ENCODE measurements at regions not wholly inside any gene's neighbourhood (a gene's known extent, or its start where the extent isn't known, plus 50 kb on each side); places are given as distances from the start of the nearest gene placed in this dataset.

GRCh38 chr3:64417816-64418215 lies 192.6 kb upstream of the PRICKLE2 start:
- Histone ChIP-seq H3K27ac (no peak overlapping the region), H3K36me3 (no peaks in the 10 kb centered on the region), H3K4me1 (peaks cover 0 to 8% (median 0%) of the 10 kb centered on the region in 4 donors), H3K27me3 (no peaks in the 10 kb centered on the region), H3K9me3 (no peaks in the 10 kb centered on the region), H3K4me3 (no peak overlapping the region)
- WGBS, 2 donors: 33 to 39% methylated on average over 4 of the region's 4 CpGs
- no peak for DNase-seq (ENCODE audit: low spot score in 2 of 2)
- TF ChIP-seq POLR2A (IDR thresholded peaks at IDR 0.05) (no peak), EP300 (IDR thresholded peaks at IDR 0.05) (no peak), CTCF (IDR thresholded peaks at IDR 0.05) (no peak)

- Histone ChIP-seq H3K27me3 (no peaks in the 10 kb centered on the region), H3K27ac (no peak overlapping the region), H3K4me1 (peaks cover 0 to 8% (median 0%) of the 10 kb centered on the region in 4 donors), H3K36me3 (no peaks in the 10 kb centered on the region), H3K4me3 (no peak overlapping the region), H3K9me3 (no peaks in the 10 kb centered on the region)
- TF ChIP-seq CTCF (IDR thresholded peaks at IDR 0.05): no peak
- no peak for TF ChIP-seq POLR2A (IDR thresholded peaks at IDR 0.05)
- no peak for TF ChIP-seq EP300 (IDR thresholded peaks at IDR 0.05)
- 90 to 93% methylated on average over 7 of the region's 7 CpGs for WGBS, 2 donors
- DNase-seq (ENCODE audit: low spot score in 2 of 2): no peak
These were observed 188.8 kb upstream of the PRICKLE2 start for GRCh38 chr3:64414043-64414442.

GRCh38 chr3:64411101-64411500 lies 185.8 kb upstream of the PRICKLE2 start:
- Histone ChIP-seq H3K27ac (no peak overlapping the region), H3K4me3 (no peak overlapping the region), H3K4me1 (no peaks in the 10 kb centered on the region), H3K36me3 (no peaks in the 10 kb centered on the region), H3K9me3 (no peaks in the 10 kb centered on the region), H3K27me3 (no peaks in the 10 kb centered on the region)
- DNase-seq (ENCODE audit: low spot score in 2 of 2): no peak
- TF ChIP-seq EP300 (IDR thresholded peaks at IDR 0.05): no peak
- no peak for TF ChIP-seq CTCF (IDR thresholded peaks at IDR 0.05)
- no peak for TF ChIP-seq POLR2A (IDR thresholded peaks at IDR 0.05)
- 50 to 60% methylated on average over 4 of the region's 4 CpGs for WGBS, 2 donors

GRCh38 chr3:64410226-64410625 lies 185.0 kb upstream of the PRICKLE2 start:
- no peak for TF ChIP-seq POLR2A (IDR thresholded peaks at IDR 0.05)
- TF ChIP-seq EP300 (IDR thresholded peaks at IDR 0.05): no peak
- no peak for TF ChIP-seq CTCF (IDR thresholded peaks at IDR 0.05)
- no peaks in the 10 kb centered on the region for H3K4me1 ChIP-seq

GRCh38 chr3:64408770-64409169 lies 183.5 kb upstream of the PRICKLE2 start:
- H3K27ac ChIP-seq: no peak overlapping the region
- no peaks in the 10 kb centered on the region for H3K9me3 ChIP-seq
- TF ChIP-seq EP300 (IDR thresholded peaks at IDR 0.05) (no peak), POLR2A (IDR thresholded peaks at IDR 0.05) (no peak), CTCF (IDR thresholded peaks at IDR 0.05) (no peak)
- no peaks in the 10 kb centered on the region for H3K27me3 ChIP-seq
- no peaks in the 10 kb centered on the region for H3K36me3 ChIP-seq
- DNase-seq (ENCODE audit: low spot score in 2 of 2): no peak
- H3K4me3 ChIP-seq: no peak overlapping the region
- no peaks in the 10 kb centered on the region for H3K4me1 ChIP-seq

More at GRCh38 chr3:64410226-64410625, 185.0 kb upstream of the PRICKLE2 start:
- Histone ChIP-seq H3K4me3 (no peak overlapping the region), H3K9me3 (no peaks in the 10 kb centered on the region), H3K27ac (no peak overlapping the region), H3K36me3 (no peaks in the 10 kb centered on the region), H3K27me3 (no peaks in the 10 kb centered on the region)
- DNase-seq (ENCODE audit: low spot score in 2 of 2): no peak
- WGBS, 2 donors: 62 to 70% methylated on average over 6 of the region's 6 CpGs

Measured in tibial nerve (tissue), 4 donors.